Astrocyte (in vitro differentiated cells and primary cell): ENCODE measurements at regions not wholly inside any gene's neighbourhood (a gene's known extent, or its start where the extent isn't known, plus 50 kb on each side); places are given as distances from the start of the nearest gene placed in this dataset.

ENCODE experiments used
- DNase-seq: peaks from one replicate; pipeline ENCODE4 v3.0.0-alpha.2; 2010; ENCODE audit warnings: low read depth
- FAIRE-seq: peaks from 2 replicates; lab custom pipeline; 2011; peaks lifted over from hg19 to GRCh38; lab: Jason Lieb, UNC
- H2AFZ ChIP-seq: 2 replicates; pipeline ENCODE4 v1.6.0; 2012; ENCODE audit warnings: low read depth, low read length, inconsistent platforms
- H3K27ac ChIP-seq: 2 replicates; pipeline ENCODE4 v1.5.1; 2011; ENCODE audit warnings: low read depth, low read length, inconsistent platforms
- H3K27me3 ChIP-seq: 2 replicates; pipeline ENCODE4 v1.6.0; 2011; ENCODE audit warnings: low read length, inconsistent platforms; ENCODE audit not compliant: insufficient read depth
- H3K36me3 ChIP-seq: 2 replicates; pipeline ENCODE4 v1.5.1; 2011; ENCODE audit warnings: low read length, inconsistent platforms; ENCODE audit not compliant: insufficient read depth
- H3K4me1 ChIP-seq: 2 replicates; pipeline ENCODE4 v1.5.1; 2011; ENCODE audit warnings: low read length, inconsistent platforms; ENCODE audit not compliant: insufficient read depth
- H3K4me2 ChIP-seq: 2 replicates; pipeline ENCODE4 v1.6.0; 2012; ENCODE audit warnings: low read length, inconsistent platforms
- H3K4me3 ChIP-seq: 2 replicates; pipeline ENCODE4 v1.5.1; 2011; ENCODE audit warnings: low read depth, mild to moderate bottlenecking, low read length, inconsistent platforms; ENCODE audit not compliant: insufficient read depth
- H3K79me2 ChIP-seq: 2 replicates; pipeline ENCODE4 v1.6.0; 2012; ENCODE audit warnings: mild to moderate bottlenecking, low read length, inconsistent platforms; ENCODE audit not compliant: insufficient read depth
- H3K9ac ChIP-seq: 2 replicates; pipeline ENCODE4 v1.6.0; 2012; ENCODE audit warnings: mild to moderate bottlenecking, low read length, inconsistent platforms
- H3K9me3 ChIP-seq: 2 replicates; pipeline ENCODE4 v1.5.1; 2012; ENCODE audit warnings: low read depth, mild to moderate bottlenecking, low read length, inconsistent platforms; ENCODE audit not compliant: insufficient read depth
- H4K20me1 ChIP-seq: 2 replicates; pipeline ENCODE4 v1.6.0; 2012; ENCODE audit warnings: low read length, inconsistent platforms; ENCODE audit not compliant: insufficient read depth
- H3K27ac Mint-ChIP-seq: one replicate; pipeline ENCODE4 v1.8.0; 2021; ENCODE audit warnings: mild to moderate bottlenecking, mixed read lengths; ENCODE audit not compliant: unreplicated experiment
- H3K27me3 Mint-ChIP-seq: one replicate; pipeline ENCODE4 v1.8.0; 2021; ENCODE audit warnings: low read depth, mixed read lengths; ENCODE audit not compliant: unreplicated experiment
- H3K36me3 Mint-ChIP-seq: one replicate; pipeline ENCODE4 v1.8.0; 2021; ENCODE audit warnings: low read depth, mixed read lengths; ENCODE audit not compliant: unreplicated experiment
- H3K4me1 Mint-ChIP-seq: one replicate; pipeline ENCODE4 v1.8.0; 2021; ENCODE audit warnings: low read depth, mixed read lengths; ENCODE audit not compliant: unreplicated experiment
- H3K4me3 Mint-ChIP-seq: one replicate; pipeline ENCODE4 v1.8.0; 2021; ENCODE audit warnings: mild to moderate bottlenecking, moderate library complexity, mixed read lengths; ENCODE audit not compliant: unreplicated experiment
- H3K9me3 Mint-ChIP-seq: one replicate; pipeline ENCODE4 v1.8.0; 2021; ENCODE audit warnings: mild to moderate bottlenecking, mixed read lengths; ENCODE audit not compliant: unreplicated experiment
- EZH2 ChIP-seq: IDR thresholded peaks from 2 replicates; pipeline ENCODE4 v1.6.1; 2012; ENCODE audit warnings: mild to moderate bottlenecking, low read length, inconsistent platforms; ENCODE audit not compliant: insufficient read depth
- TF ChIP-seq, protein P1 (sequence below): IDR thresholded peaks from 2 replicates; pipeline ENCODE4 v1.5.1; 2011; ENCODE audit warnings: low read depth, mild to moderate bottlenecking, inconsistent platforms, low read length, moderate library complexity; ENCODE audit not compliant: insufficient read depth

DNA sequence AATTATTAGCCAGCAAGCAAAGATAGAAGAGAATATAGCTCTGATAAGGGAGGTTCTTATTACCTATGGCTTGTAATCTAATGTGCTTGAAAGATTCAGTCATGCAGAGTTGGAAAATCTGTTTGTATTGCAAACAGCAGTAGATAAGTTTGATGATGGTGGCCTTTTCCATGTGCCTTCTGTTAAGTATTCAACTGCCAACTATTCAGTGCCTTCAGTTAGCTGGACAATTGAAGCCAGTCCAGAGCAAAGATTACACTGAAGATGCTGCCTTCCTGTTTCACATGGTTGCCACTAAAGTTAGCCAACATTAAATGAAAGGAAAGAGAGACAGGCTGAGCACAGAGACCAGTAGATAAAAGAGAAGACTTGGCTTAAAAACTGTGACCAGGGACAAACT is 92.7 kb upstream of the SLC38A2 start:
- no peaks in the 10 kb centered on the region for H3K27me3 ChIP-seq
- H4K20me1 ChIP-seq: no peaks in the 10 kb centered on the region
- peaks cover 6% of the 10 kb centered on the region for H3K9me3 Mint-ChIP-seq
- no peak overlapping the region for H3K4me3 Mint-ChIP-seq
- H3K9ac ChIP-seq: no peak overlapping the region
- DNase-seq: no peak
- H3K4me1 Mint-ChIP-seq: peaks cover 2% of the 10 kb centered on the region
- no peaks in the 10 kb centered on the region for H3K27me3 Mint-ChIP-seq
- H3K4me1 ChIP-seq: peaks cover 10% of the 10 kb centered on the region
- no peak overlapping the region for H3K27ac ChIP-seq
- no peaks in the 10 kb centered on the region for H3K9me3 ChIP-seq
- no peaks in the 10 kb centered on the region for H3K79me2 ChIP-seq
- no peak overlapping the region for H3K27ac Mint-ChIP-seq
- no peaks in the 10 kb centered on the region for H3K36me3 ChIP-seq
- no peak overlapping the region for H3K4me2 ChIP-seq
- peaks cover 4% of the 10 kb centered on the region for H3K36me3 Mint-ChIP-seq
- no peak for FAIRE-seq
- TF ChIP-seq EZH2: no peak
- TF ChIP-seq, protein P1, sequence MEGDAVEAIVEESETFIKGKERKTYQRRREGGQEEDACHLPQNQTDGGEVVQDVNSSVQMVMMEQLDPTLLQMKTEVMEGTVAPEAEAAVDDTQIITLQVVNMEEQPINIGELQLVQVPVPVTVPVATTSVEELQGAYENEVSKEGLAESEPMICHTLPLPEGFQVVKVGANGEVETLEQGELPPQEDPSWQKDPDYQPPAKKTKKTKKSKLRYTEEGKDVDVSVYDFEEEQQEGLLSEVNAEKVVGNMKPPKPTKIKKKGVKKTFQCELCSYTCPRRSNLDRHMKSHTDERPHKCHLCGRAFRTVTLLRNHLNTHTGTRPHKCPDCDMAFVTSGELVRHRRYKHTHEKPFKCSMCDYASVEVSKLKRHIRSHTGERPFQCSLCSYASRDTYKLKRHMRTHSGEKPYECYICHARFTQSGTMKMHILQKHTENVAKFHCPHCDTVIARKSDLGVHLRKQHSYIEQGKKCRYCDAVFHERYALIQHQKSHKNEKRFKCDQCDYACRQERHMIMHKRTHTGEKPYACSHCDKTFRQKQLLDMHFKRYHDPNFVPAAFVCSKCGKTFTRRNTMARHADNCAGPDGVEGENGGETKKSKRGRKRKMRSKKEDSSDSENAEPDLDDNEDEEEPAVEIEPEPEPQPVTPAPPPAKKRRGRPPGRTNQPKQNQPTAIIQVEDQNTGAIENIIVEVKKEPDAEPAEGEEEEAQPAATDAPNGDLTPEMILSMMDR: no peak
- H3K4me3 ChIP-seq: no peak overlapping the region
- H2AFZ ChIP-seq: no peak overlapping the region

DNA sequence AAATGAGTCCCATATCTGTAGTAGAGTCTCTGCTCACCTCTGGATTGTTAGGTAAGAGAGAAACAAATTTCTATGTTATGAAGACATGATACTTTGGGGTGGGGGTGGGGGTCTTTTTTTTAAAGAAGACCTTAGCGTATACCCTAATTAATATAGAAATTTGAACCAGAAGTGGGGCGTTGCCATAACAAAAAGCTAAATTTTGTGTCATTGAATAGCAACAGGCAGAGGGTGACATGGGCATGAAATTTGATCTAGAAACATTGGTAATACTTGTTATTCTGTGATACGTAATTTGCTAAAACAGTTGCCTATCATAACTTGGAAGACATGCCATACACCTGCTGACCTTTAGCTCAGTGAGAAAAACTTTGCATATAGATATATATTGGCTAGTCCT is 92.3 kb upstream of the SLC38A2 start:
- no peak overlapping the region for H3K27ac Mint-ChIP-seq
- H3K36me3 Mint-ChIP-seq: peaks cover 4% of the 10 kb centered on the region
- Histone ChIP-seq H3K4me1 (peaks cover 6% of the 10 kb centered on the region), H3K4me2 (no peak overlapping the region), H3K36me3 (no peaks in the 10 kb centered on the region), H2AFZ (no peak overlapping the region), H3K27me3 (no peaks in the 10 kb centered on the region), H3K79me2 (no peaks in the 10 kb centered on the region), H3K9me3 (no peaks in the 10 kb centered on the region), H3K9ac (no peak overlapping the region), H3K4me3 (no peak overlapping the region), H3K27ac (no peak overlapping the region), H4K20me1 (no peaks in the 10 kb centered on the region)
- FAIRE-seq: no peak
- H3K4me3 Mint-ChIP-seq: no peak overlapping the region
- peaks cover 5% of the 10 kb centered on the region for H3K9me3 Mint-ChIP-seq
- H3K27me3 Mint-ChIP-seq: no peaks in the 10 kb centered on the region
- DNase-seq: no peak
- H3K4me1 Mint-ChIP-seq: peaks cover 5% of the 10 kb centered on the region
- no peak for TF ChIP-seq EZH2

DNA sequence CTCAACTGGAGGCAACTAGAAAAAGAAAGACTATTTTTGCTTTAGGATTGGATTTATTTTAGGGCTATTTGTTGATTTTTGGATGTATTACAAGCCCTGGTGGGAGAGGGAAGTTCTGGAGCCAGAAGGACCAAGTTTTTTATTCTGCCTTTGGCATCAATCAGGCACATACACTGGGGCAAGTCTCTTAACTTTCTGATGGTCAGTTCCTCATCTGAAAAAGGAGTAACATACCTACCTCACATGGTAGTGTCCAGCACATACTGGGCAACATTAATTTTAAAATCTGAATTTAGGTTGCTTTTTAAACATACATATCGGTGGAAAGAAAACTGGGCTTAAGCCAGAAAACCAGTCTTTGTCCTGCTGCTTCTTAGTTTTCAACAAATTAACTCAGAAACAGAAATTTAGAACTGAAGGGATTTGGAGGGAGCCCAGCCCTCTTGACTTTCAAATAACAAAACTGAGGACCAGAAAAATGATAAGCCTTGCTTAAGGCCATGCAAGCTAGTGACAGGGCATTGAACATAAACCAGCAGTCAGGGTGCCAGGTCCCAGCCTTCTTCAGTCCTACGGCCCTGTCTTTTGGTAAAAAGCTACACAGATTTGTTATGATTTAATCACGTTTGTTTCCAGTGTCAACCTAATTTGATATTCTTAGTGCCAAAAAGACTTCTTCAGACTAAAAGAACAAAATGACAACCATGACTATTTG is 90.2 kb upstream of the SLC38A2 start:
- Histone ChIP-seq H3K4me2 (no peak overlapping the region), H3K27me3 (no peaks in the 10 kb centered on the region), H3K4me3 (no peak overlapping the region), H3K79me2 (no peaks in the 10 kb centered on the region), H3K27ac (no peak overlapping the region), H3K9me3 (no peaks in the 10 kb centered on the region), H2AFZ (no peak overlapping the region), H3K4me1 (peaks cover 8% of the 10 kb centered on the region), H3K36me3 (no peaks in the 10 kb centered on the region), H3K9ac (no peak overlapping the region), H4K20me1 (no peaks in the 10 kb centered on the region)
- H3K27ac Mint-ChIP-seq: no peak overlapping the region
- FAIRE-seq: no peak
- DNase-seq: no peak
- no peak overlapping the region for H3K4me3 Mint-ChIP-seq
- H3K27me3 Mint-ChIP-seq: no peaks in the 10 kb centered on the region
- peaks cover 11% of the 10 kb centered on the region for H3K4me1 Mint-ChIP-seq
- peaks cover 4% of the 10 kb centered on the region for H3K36me3 Mint-ChIP-seq
- no peak for TF ChIP-seq EZH2
- TF ChIP-seq, protein P1: no peak
- H3K9me3 Mint-ChIP-seq: peaks cover 5% of the 10 kb centered on the region
